Esophagus muscularis mucosa (tissue), 3 donors: ENCODE measurements at regions not wholly inside any gene's neighbourhood (a gene's known extent, or its start where the extent isn't known, plus 50 kb on each side); places are given as distances from the start of the nearest gene placed in this dataset.

Source experiments
- POLR2AphosphoS5 ChIP-seq, 2 donors: sonication (generic); formaldehyde crosslinking; IDR thresholded peaks; one replicate each; pipeline ENCODE4 v1.6.1; 2017; ENCODE audit warnings: antibody characterized with exemption in 2 of 2
- TF ChIP-seq, protein P1 (sequence below), 3 experiments: fragments of 200-600 bp in 2 of 3; fragments of 450-650 bp in 1 of 3; sonication (generic) in 2 of 3; IDR thresholded peaks; one replicate each; pipeline ENCODE4 v1.5.1; 2017 to 2019; ENCODE audit warnings: antibody characterized with exemption in 3 of 3, mild to moderate bottlenecking in 2 of 3, moderate library complexity in 1 of 3

DNA sequence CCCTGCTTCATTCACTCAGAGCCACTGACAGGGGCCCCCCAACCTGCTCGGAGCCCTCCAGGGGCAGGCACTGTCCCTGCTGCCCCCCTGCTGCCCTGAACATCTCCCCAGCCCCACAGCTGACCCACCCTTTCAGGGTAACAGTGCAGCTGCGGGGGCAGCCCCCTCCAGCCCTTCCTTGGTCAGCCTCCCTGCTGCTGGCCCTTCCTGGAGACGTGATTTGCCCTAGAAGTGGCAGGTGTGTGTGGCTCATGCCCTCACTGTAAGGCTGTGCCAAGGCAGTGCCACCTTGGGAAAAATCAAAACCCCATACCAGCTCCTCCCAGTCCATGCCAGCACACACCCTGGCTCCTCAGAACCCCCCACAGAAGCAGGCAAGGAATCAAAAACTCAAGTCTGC is 184.2 kb upstream of the HDAC4 start:
- TF ChIP-seq, protein P1, sequence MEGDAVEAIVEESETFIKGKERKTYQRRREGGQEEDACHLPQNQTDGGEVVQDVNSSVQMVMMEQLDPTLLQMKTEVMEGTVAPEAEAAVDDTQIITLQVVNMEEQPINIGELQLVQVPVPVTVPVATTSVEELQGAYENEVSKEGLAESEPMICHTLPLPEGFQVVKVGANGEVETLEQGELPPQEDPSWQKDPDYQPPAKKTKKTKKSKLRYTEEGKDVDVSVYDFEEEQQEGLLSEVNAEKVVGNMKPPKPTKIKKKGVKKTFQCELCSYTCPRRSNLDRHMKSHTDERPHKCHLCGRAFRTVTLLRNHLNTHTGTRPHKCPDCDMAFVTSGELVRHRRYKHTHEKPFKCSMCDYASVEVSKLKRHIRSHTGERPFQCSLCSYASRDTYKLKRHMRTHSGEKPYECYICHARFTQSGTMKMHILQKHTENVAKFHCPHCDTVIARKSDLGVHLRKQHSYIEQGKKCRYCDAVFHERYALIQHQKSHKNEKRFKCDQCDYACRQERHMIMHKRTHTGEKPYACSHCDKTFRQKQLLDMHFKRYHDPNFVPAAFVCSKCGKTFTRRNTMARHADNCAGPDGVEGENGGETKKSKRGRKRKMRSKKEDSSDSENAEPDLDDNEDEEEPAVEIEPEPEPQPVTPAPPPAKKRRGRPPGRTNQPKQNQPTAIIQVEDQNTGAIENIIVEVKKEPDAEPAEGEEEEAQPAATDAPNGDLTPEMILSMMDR (IDR thresholded peaks at IDR 0.05), result no peak
- TF ChIP-seq POLR2AphosphoS5 (IDR thresholded peaks at IDR 0.05), result no peak
